AG04450 (cell line): ENCODE measurements at regions not wholly inside any gene's neighbourhood (a gene's known extent, or its start where the extent isn't known, plus 50 kb on each side); places are given as distances from the start of the nearest gene placed in this dataset.
"Not testable (repeated sequence)": the region's sequence is repeated elsewhere in the genome, so short reads cannot be mapped to it uniquely, and the experiment has no call there.

Source experiments
- CTCF ChIA-PET: fragments of 300-600, 350-600 bp; formaldehyde crosslinking; extraction: SDS; loops from one replicate; lab custom pipeline; 2022; ENCODE audit warnings: antibody characterized with exemption, inconsistent platforms; lab: Charles Lee
- POLR2A ChIA-PET: fragments of 350-600 bp; formaldehyde crosslinking; extraction: SDS; loops from one replicate; lab custom pipeline; 2021; ENCODE audit warnings: antibody characterized with exemption, inconsistent platforms; lab: Yijun Ruan, JAX
- DNase-seq: peaks from one replicate; pipeline ENCODE4 v3.0.0-alpha.2; 2011; ENCODE audit warnings: low read depth, low spot score
- H3K27ac ChIP-seq: one replicate; pipeline ENCODE4 v1.5.1; 2012; ENCODE audit warnings: low read depth, low read length, control low read depth
- H3K27me3 ChIP-seq: one replicate; pipeline ENCODE4 v1.6.0; 2012; ENCODE audit warnings: low read length; ENCODE audit not compliant: control insufficient read depth, insufficient read depth
- H3K4me3 ChIP-seq: 2 replicates; pipeline ENCODE4 v1.5.1; 2011; ENCODE audit warnings: mild to moderate bottlenecking, low read depth, low read length, control low read depth
- H3K9me3 ChIP-seq: 2 replicates; pipeline ENCODE4 v1.5.1; 2012; ENCODE audit warnings: low read length; ENCODE audit not compliant: control insufficient read depth, insufficient read depth
- CTCF ChIP-seq: IDR thresholded peaks from 2 replicates; pipeline ENCODE4 v1.5.1; 2011; ENCODE audit warnings: low read depth, low read length, control low read depth, inconsistent platforms

- CTCF ChIA-PET = no interaction called here
Measured at GRCh38 chr19:20471431-20471830, 94.2 kb downstream of the ZNF737 start.

GRCh38 chr19:20470345-20471135 is 95.0 kb downstream of the ZNF737 start:
- no peak overlapping the region for H3K27ac ChIP-seq
- DNase-seq = no peak
- H3K4me3 ChIP-seq = no peak overlapping the region
- no peaks in the 10 kb centered on the region for H3K27me3 ChIP-seq
- TF ChIP-seq CTCF = no peak
- POLR2A ChIA-PET = no interaction called here
- CTCF ChIA-PET = no interaction called here
- peaks cover 25% of the 10 kb centered on the region for H3K9me3 ChIP-seq

More at GRCh38 chr19:20471431-20471830, 94.2 kb downstream of the ZNF737 start:
- DNase-seq = no peak
- TF ChIP-seq CTCF = no peak
- Histone ChIP-seq H3K27ac (no peak overlapping the region), H3K27me3 (no peaks in the 10 kb centered on the region), H3K9me3 (peaks cover 25% of the 10 kb centered on the region), H3K4me3 (no peak overlapping the region)
- POLR2A ChIA-PET = no interaction called here

GRCh38 chr19:20466638-20466990 is 99.0 kb downstream of the ZNF737 start:
- POLR2A ChIA-PET, H3K4me3 ChIP-seq, H3K27ac ChIP-seq, H3K27me3 ChIP-seq, DNase-seq, CTCF ChIA-PET, H3K9me3 ChIP-seq: not testable (repeated sequence)

GRCh38 chr19:20465922-20466637 is 99.5 kb downstream of the ZNF737 start:
- H3K4me3 ChIP-seq, H3K9me3 ChIP-seq, CTCF ChIA-PET, POLR2A ChIA-PET, DNase-seq, H3K27me3 ChIP-seq, H3K27ac ChIP-seq: not testable (repeated sequence)

GRCh38 chr19:20453425-20453935 is 112.1 kb downstream of the ZNF737 start:
- POLR2A ChIA-PET = no interaction called here
- H3K27me3 ChIP-seq = no peaks in the 10 kb centered on the region
- H3K9me3 ChIP-seq = peaks cover 23% of the 10 kb centered on the region
- CTCF ChIA-PET = no interaction called here
- TF ChIP-seq CTCF = no peak
- no peak overlapping the region for H3K27ac ChIP-seq
- no peak overlapping the region for H3K4me3 ChIP-seq
- DNase-seq = no peak
